HCT116 (cell line): ENCODE measurements at regions not wholly inside any gene's neighbourhood (a gene's known extent, or its start where the extent isn't known, plus 50 kb on each side); places are given as distances from the start of the nearest gene placed in this dataset.

Experiments used
- ATAC-seq: fragments of 200-7000 bp; cut with Tn5 transposase; 2 replicates; pipeline ENCODE4 v1.9.1; 2020; ENCODE audit warnings: mild to moderate bottlenecking, moderate library complexity
- BruUV-seq: library from RNA; stranded (reverse); fragments of 400-500 nt; replicated peaks from 2 replicates; lab custom pipeline; 2021; lab: Mats Ljungman, UMichigan
- CTCF ChIA-PET: fragments of 300-600 bp; sonication (Branson Sonifier 250); formaldehyde crosslinking; loops from one replicate; lab custom pipeline; 2021; ENCODE audit warnings: antibody characterized with exemption; lab: Charles Lee
- POLR2A ChIA-PET: fragments of 300-600, 350-600 bp; sonication (Branson Sonifier 250); formaldehyde crosslinking; loops from one replicate; lab custom pipeline; 2021; ENCODE audit warnings: antibody characterized with exemption; lab: Charles Lee
- RAD21 ChIA-PET, 2 experiments: fragments of 300-600 bp; sonication (Branson Sonifier 250); formaldehyde crosslinking; loops; one replicate each; lab custom pipeline; 2023; ENCODE audit warnings: low total read pairs in 2 of 2; ENCODE audit not compliant: uncharacterized antibody in 2 of 2, unreplicated experiment in 2 of 2, low non-redundant PET in 1 of 2; lab: Charles Lee
- DNase-seq: peaks from one replicate; pipeline ENCODE4 v3.0.0-alpha.2; 2010; ENCODE audit warnings: low read depth, low spot score
- H2AFZ ChIP-seq: fragments of 200-600 bp; shearing (Covaris generic), sonication (generic); 2 replicates; pipeline ENCODE4 v1.6.1; 2017; ENCODE audit warnings: low read depth, mixed run types, mixed read lengths, antibody characterized with exemption, low read length; ENCODE audit not compliant: poor library complexity, severe bottlenecking
- H3K27ac ChIP-seq: 2 replicates; pipeline ENCODE4 v1.5.1; 2012; ENCODE audit warnings: low read depth, low read length
- H3K27me3 ChIP-seq: fragments of 200-600 bp; sonication (generic); 2 replicates; pipeline ENCODE4 v1.6.1; 2016; ENCODE audit warnings: mixed run types, low read length, mixed read lengths; ENCODE audit not compliant: insufficient read depth
- H3K36me3 ChIP-seq, 2 experiments: fragments of 200-500 bp in 1 of 2; fragments of 200-600 bp in 1 of 2; sonication (Bioruptor generic) in 1 of 2; sonication (generic) in 1 of 2; 2 replicates each; pipeline versions ENCODE4 v1.5.1 to v1.6.1; 2014 to 2016; ENCODE audit warnings: low read length in 2 of 2, inconsistent platforms in 1 of 2, mixed read lengths in 1 of 2, mixed run types in 1 of 2; ENCODE audit not compliant: insufficient read depth in 2 of 2, control insufficient read depth in 1 of 2
- H3K4me1 ChIP-seq, 2 experiments: fragments of 200-600 bp in 1 of 2; sonication (generic) in 1 of 2; 2 replicates each; pipeline versions ENCODE4 v1.5.1 to v1.6.1; 2012 to 2017; ENCODE audit warnings: low read length in 2 of 2, inconsistent platforms in 1 of 2, mild to moderate bottlenecking in 1 of 2, mixed read lengths in 1 of 2, mixed run types in 1 of 2, moderate library complexity in 1 of 2; ENCODE audit not compliant: insufficient read depth in 2 of 2, control insufficient read depth in 1 of 2
- H3K4me2 ChIP-seq: fragments of 200-600 bp; sonication (generic); 2 replicates; pipeline ENCODE4 v1.6.1; 2017; ENCODE audit warnings: mixed run types, low read length, mixed read lengths
- H3K4me3 ChIP-seq, 2 experiments: fragments of 200-600 bp in 1 of 2; sonication (generic) in 1 of 2; replicated peaks in 1 of 2; 2 replicates each; pipeline ENCODE4 v1.5.1; 2011 to 2016; ENCODE audit warnings: low read length in 2 of 2, control low read depth in 1 of 2, low read depth in 1 of 2, mild to moderate bottlenecking in 1 of 2, mixed read lengths in 1 of 2, mixed run types in 1 of 2
- H3K79me2 ChIP-seq: fragments of 200-600 bp; sonication (generic); 2 replicates; pipeline ENCODE4 v1.6.1; 2017; ENCODE audit warnings: mild to moderate bottlenecking, mixed run types, low read length, moderate library complexity, mixed read lengths; ENCODE audit not compliant: insufficient read depth
- H3K9ac ChIP-seq: fragments of 200-600 bp; sonication (generic); 2 replicates; pipeline ENCODE4 v1.6.1; 2016; ENCODE audit warnings: low read length, mixed read lengths
- H3K9me2 ChIP-seq: fragments of 200-600 bp; sonication (generic), shearing (Covaris generic); 2 replicates; pipeline ENCODE4 v1.6.1; 2017; ENCODE audit warnings: mixed run types, mild to moderate bottlenecking, moderate library complexity; ENCODE audit not compliant: insufficient read depth
- H3K9me3 ChIP-seq, 2 experiments: fragments of 200-500 bp in 1 of 2; fragments of 200-600 bp in 1 of 2; sonication (Bioruptor generic) in 1 of 2; sonication (generic) in 1 of 2; 2 replicates each; pipeline ENCODE4 v1.6.1; 2014 to 2017; ENCODE audit warnings: low read length in 2 of 2, mixed read lengths in 2 of 2, inconsistent platforms in 1 of 2, low read depth in 1 of 2, mild to moderate bottlenecking in 1 of 2, mixed run types in 1 of 2, moderate library complexity in 1 of 2; ENCODE audit not compliant: control insufficient read depth in 1 of 2, insufficient read depth in 1 of 2
- H4K20me1 ChIP-seq: fragments of 200-600 bp; sonication (generic), shearing (Covaris generic); 2 replicates; pipeline ENCODE4 v1.6.1; 2017; ENCODE audit warnings: mixed run types, mild to moderate bottlenecking, moderate library complexity; ENCODE audit not compliant: insufficient read depth
- CBX3 ChIP-seq: IDR thresholded peaks from 2 replicates; pipeline ENCODE4 v1.6.1; 2012; ENCODE audit warnings: low read depth
- CEBPB ChIP-seq: IDR thresholded peaks from 2 replicates; pipeline ENCODE4 v1.6.1; 2012; ENCODE audit warnings: low read depth
- EGR1 ChIP-seq: IDR thresholded peaks from 2 replicates; pipeline ENCODE4 v1.6.1; 2012; ENCODE audit warnings: low read depth
- EZH2 ChIP-seq: fragments of 200-600 bp; sonication (generic); IDR thresholded peaks from 2 replicates; pipeline ENCODE4 v1.6.1; 2017; ENCODE audit warnings: antibody characterized with exemption, mixed run types
- JUND ChIP-seq: IDR thresholded peaks from 2 replicates; pipeline ENCODE4 v1.6.1; 2012
- POLR2A ChIP-seq: IDR thresholded peaks from 2 replicates; pipeline ENCODE4 v1.7.0; 2011; ENCODE audit warnings: borderline replicate concordance; ENCODE audit not compliant: insufficient read depth, insufficient read length; ENCODE audit errors: extremely low read depth
- POLR2AphosphoS5 ChIP-seq: IDR thresholded peaks from 2 replicates; pipeline ENCODE4 v1.6.1; 2011; ENCODE audit warnings: mild to moderate bottlenecking, low read depth, low read length, moderate library complexity
- SIN3A ChIP-seq: IDR thresholded peaks from 2 replicates; pipeline ENCODE4 v1.6.1; 2012; ENCODE audit warnings: low read depth
- TCF7L2 ChIP-seq: IDR thresholded peaks from 2 replicates; pipeline ENCODE4 v1.7.0; 2011; ENCODE audit warnings: borderline replicate concordance, inconsistent platforms; ENCODE audit not compliant: insufficient read depth, insufficient read length; ENCODE audit errors: extremely low read depth
- YY1 ChIP-seq: IDR thresholded peaks from 2 replicates; pipeline ENCODE4 v1.6.1; 2011; ENCODE audit warnings: low read length, low read depth, moderate library complexity, mild to moderate bottlenecking; ENCODE audit not compliant: insufficient replicate concordance; ENCODE audit errors: extremely low read depth
- ZFX ChIP-seq: fragments of 450-650 bp; IDR thresholded peaks from 2 replicates; pipeline ENCODE4 v1.6.1; 2017
- ZNF274 ChIP-seq: fragments of 200-500 bp; sonication (Bioruptor generic); IDR thresholded peaks from 2 replicates; pipeline ENCODE4 v1.6.1; 2014; ENCODE audit warnings: mild to moderate bottlenecking, low read depth, low read length, inconsistent platforms
- intact Hi-C: fragments of 100-400 bp; cut with micrococcal nuclease; formaldehyde crosslinking; loops from 2 replicates; pipeline ENCODE4 v1.10.0; 2022
- TF ChIP-seq, protein P1 (sequence below): IDR thresholded peaks from 2 replicates; pipeline ENCODE4 v1.6.1; 2011; ENCODE audit warnings: mild to moderate bottlenecking, low read length, moderate library complexity; ENCODE audit not compliant: insufficient replicate concordance; ENCODE audit errors: extremely low read depth
- TF ChIP-seq, protein P2 (sequence below): IDR thresholded peaks from 2 replicates; pipeline ENCODE4 v1.6.1; 2012; ENCODE audit warnings: low read depth
- TF ChIP-seq, protein P3 (sequence below), 3 experiments: fragments of 200-600 bp in 1 of 3; sonication (generic) in 1 of 3; IDR thresholded peaks in 2 of 3; conservative IDR thresholded peaks in 1 of 3; 2 replicates each; pipeline ENCODE4 v1.5.1; 2012 to 2017; ENCODE audit warnings: low read depth in 2 of 3, low read length in 2 of 3, antibody characterized with exemption in 1 of 3, borderline replicate concordance in 1 of 3, control low read depth in 1 of 3, mild to moderate bottlenecking in 1 of 3, mixed read lengths in 1 of 3, mixed run types in 1 of 3, moderate library complexity in 1 of 3; ENCODE audit not compliant: insufficient read depth in 1 of 3

DNA sequence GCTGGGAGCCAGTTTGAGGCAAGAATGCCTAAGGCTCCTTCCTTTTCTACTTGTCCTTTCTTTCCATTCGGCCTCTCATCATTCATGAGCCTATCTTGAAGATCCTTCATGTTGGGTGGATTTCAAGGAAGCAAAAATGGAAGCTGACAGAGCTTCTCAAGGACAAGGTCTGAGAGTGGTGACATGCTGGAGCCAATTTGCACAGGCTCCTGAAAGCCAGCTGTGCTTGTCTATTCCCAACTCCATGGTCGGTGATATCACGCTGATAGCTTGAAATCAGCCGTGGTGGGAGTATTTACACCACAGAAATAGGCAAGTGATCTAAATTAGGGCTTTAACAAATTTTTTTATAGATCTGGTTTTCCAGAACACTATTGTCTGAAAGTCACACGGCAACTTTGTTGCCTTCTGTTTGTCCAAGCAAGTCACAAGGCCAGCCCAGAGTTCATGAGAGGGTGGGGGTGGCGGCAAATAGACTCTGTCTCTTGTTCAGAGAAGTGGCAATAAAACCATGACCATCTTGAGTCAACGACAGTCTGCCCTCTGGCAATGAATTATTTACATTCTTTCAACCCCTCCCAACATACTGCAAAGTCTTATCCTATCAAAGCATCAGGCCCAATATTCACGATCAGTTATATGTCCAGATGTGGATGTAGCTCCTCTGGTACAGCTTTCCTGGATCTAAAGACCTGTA lies 49.9 kb upstream of the SLC35F5 start:
- DNase-seq = no peak
- Histone ChIP-seq H4K20me1 (no peaks in the 10 kb centered on the region), H3K9ac (no peak overlapping the region), H3K4me1 (no peaks in the 10 kb centered on the region), H2AFZ (no peak overlapping the region), H3K4me2 (no peak overlapping the region), H3K27ac (no peak overlapping the region), H3K27me3 (no peaks in the 10 kb centered on the region), H3K9me3 (no peaks in the 10 kb centered on the region), H3K36me3 (no peaks in the 10 kb centered on the region), H3K9me2 (no peaks in the 10 kb centered on the region), H3K79me2 (no peaks in the 10 kb centered on the region), H3K4me3 (no peak overlapping the region)
- no peak for TF ChIP-seq EGR1
- TF ChIP-seq POLR2A = no peak
- TF ChIP-seq, protein P1, sequence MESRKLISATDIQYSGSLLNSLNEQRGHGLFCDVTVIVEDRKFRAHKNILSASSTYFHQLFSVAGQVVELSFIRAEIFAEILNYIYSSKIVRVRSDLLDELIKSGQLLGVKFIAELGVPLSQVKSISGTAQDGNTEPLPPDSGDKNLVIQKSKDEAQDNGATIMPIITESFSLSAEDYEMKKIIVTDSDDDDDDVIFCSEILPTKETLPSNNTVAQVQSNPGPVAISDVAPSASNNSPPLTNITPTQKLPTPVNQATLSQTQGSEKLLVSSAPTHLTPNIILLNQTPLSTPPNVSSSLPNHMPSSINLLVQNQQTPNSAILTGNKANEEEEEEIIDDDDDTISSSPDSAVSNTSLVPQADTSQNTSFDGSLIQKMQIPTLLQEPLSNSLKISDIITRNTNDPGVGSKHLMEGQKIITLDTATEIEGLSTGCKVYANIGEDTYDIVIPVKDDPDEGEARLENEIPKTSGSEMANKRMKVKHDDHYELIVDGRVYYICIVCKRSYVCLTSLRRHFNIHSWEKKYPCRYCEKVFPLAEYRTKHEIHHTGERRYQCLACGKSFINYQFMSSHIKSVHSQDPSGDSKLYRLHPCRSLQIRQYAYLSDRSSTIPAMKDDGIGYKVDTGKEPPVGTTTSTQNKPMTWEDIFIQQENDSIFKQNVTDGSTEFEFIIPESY = no peak
- TF ChIP-seq, protein P2, sequence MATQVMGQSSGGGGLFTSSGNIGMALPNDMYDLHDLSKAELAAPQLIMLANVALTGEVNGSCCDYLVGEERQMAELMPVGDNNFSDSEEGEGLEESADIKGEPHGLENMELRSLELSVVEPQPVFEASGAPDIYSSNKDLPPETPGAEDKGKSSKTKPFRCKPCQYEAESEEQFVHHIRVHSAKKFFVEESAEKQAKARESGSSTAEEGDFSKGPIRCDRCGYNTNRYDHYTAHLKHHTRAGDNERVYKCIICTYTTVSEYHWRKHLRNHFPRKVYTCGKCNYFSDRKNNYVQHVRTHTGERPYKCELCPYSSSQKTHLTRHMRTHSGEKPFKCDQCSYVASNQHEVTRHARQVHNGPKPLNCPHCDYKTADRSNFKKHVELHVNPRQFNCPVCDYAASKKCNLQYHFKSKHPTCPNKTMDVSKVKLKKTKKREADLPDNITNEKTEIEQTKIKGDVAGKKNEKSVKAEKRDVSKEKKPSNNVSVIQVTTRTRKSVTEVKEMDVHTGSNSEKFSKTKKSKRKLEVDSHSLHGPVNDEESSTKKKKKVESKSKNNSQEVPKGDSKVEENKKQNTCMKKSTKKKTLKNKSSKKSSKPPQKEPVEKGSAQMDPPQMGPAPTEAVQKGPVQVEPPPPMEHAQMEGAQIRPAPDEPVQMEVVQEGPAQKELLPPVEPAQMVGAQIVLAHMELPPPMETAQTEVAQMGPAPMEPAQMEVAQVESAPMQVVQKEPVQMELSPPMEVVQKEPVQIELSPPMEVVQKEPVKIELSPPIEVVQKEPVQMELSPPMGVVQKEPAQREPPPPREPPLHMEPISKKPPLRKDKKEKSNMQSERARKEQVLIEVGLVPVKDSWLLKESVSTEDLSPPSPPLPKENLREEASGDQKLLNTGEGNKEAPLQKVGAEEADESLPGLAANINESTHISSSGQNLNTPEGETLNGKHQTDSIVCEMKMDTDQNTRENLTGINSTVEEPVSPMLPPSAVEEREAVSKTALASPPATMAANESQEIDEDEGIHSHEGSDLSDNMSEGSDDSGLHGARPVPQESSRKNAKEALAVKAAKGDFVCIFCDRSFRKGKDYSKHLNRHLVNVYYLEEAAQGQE = no peak
- no peak for TF ChIP-seq CEBPB
- no peak for TF ChIP-seq POLR2AphosphoS5
- no peak for TF ChIP-seq ZFX
- no peak for TF ChIP-seq TCF7L2
- TF ChIP-seq, protein P3, sequence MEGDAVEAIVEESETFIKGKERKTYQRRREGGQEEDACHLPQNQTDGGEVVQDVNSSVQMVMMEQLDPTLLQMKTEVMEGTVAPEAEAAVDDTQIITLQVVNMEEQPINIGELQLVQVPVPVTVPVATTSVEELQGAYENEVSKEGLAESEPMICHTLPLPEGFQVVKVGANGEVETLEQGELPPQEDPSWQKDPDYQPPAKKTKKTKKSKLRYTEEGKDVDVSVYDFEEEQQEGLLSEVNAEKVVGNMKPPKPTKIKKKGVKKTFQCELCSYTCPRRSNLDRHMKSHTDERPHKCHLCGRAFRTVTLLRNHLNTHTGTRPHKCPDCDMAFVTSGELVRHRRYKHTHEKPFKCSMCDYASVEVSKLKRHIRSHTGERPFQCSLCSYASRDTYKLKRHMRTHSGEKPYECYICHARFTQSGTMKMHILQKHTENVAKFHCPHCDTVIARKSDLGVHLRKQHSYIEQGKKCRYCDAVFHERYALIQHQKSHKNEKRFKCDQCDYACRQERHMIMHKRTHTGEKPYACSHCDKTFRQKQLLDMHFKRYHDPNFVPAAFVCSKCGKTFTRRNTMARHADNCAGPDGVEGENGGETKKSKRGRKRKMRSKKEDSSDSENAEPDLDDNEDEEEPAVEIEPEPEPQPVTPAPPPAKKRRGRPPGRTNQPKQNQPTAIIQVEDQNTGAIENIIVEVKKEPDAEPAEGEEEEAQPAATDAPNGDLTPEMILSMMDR (IDR thresholded peaks at IDR 0.05 in 2 of 3, conservative IDR thresholded peaks at IDR 0.05 in 1 of 3; ENCODE audit: borderline replicate concordance in 1 of 3, insufficient read depth in 1 of 3, low read depth in 2 of 3, low read length in 2 of 3) = no peak
- no peak for TF ChIP-seq EZH2
- no peak for TF ChIP-seq ZNF274
- no peak for TF ChIP-seq SIN3A
- TF ChIP-seq YY1 = no peak
- no peak for TF ChIP-seq CBX3
- TF ChIP-seq JUND = no peak
- no TSS peak for BruUV-seq
- intact Hi-C loops = no loop called here
- ATAC-seq = no peak
- CTCF ChIA-PET = no interaction called here
- RAD21 ChIA-PET = no interaction called here
- POLR2A ChIA-PET = no interaction called here
